K562 (cell line): ENCODE measurements at regions not wholly inside any gene's neighbourhood (a gene's known extent, or its start where the extent isn't known, plus 50 kb on each side); places are given as distances from the start of the nearest gene placed in this dataset.

Source experiments
- ATAC-seq: fragments of 200-7000 bp; cut with Tn5 transposase; 3 replicates; pipeline ENCODE4 v1.9.1; 2020; ENCODE audit warnings: moderate library complexity
- BruUV-seq: library from RNA; stranded (reverse); fragments of 400-500 nt; replicated peaks from 2 replicates; lab custom pipeline; 2021; lab: Mats Ljungman, UMichigan
- CTCF ChIA-PET: fragments of 300-600 bp; formaldehyde crosslinking; extraction: SDS; loops from one replicate; lab custom pipeline; 2021; ENCODE audit warnings: low intra/inter-chr PET ratio; lab: Yijun Ruan, JAX
- POLR2A ChIA-PET: fragments of 300-600, 350-650 bp; sonication (Branson Sonifier 250); formaldehyde crosslinking; extraction: SDS; loops from one replicate; lab custom pipeline; 2021; ENCODE audit warnings: antibody characterized with exemption, inconsistent platforms; lab: Yijun Ruan, JAX
- DNase-seq, 4 experiments: peaks; one replicate each; pipeline versions ENCODE4 v3.0.0 to v3.0.0-alpha.2; 2011 to 2018; ENCODE audit warnings: low spot score in 3 of 4, mixed read lengths in 3 of 4; ENCODE audit errors: extremely low read depth in 1 of 4
- FAIRE-seq: peaks from 2 replicates; lab custom pipeline; 2011; peaks lifted over from hg19 to GRCh38; lab: Jason Lieb, UNC
- H2AFZ ChIP-seq: 2 replicates; pipeline ENCODE4 v1.6.0; 2011; ENCODE audit warnings: low read depth, low read length, control low read depth, inconsistent platforms
- H3K27ac ChIP-seq: fragments of 200-600 bp; 3 replicates; pipeline ENCODE4 v1.8.0; 2011; ENCODE audit warnings: low read depth, mild to moderate bottlenecking, control low read depth, inconsistent platforms, low read length, moderate library complexity, mixed read lengths; ENCODE audit errors: extremely low read depth
- H3K27me3 ChIP-seq, 2 experiments: fragments of 300-600 bp in 1 of 2; 2 replicates in 1 of 2; 3 replicates in 1 of 2; pipeline versions ENCODE4 v1.6.0 to v1.8.0; 2011; ENCODE audit warnings: inconsistent platforms in 2 of 2, low read length in 2 of 2, mild to moderate bottlenecking in 1 of 2, mixed read lengths in 1 of 2, moderate library complexity in 1 of 2; ENCODE audit not compliant: control insufficient read depth in 2 of 2, insufficient read depth in 2 of 2
- H3K36me3 ChIP-seq: fragments of 300-600 bp; 3 replicates; pipeline ENCODE4 v1.8.0; 2011; ENCODE audit warnings: mild to moderate bottlenecking, low read length, inconsistent platforms; ENCODE audit not compliant: control insufficient read depth, insufficient read depth
- H3K4me1 ChIP-seq, 2 experiments: fragments of 200-600 bp in 1 of 2; replicated peaks in 1 of 2; 2 replicates in 1 of 2; 3 replicates in 1 of 2; pipeline versions ENCODE4 v1.5.1 to v1.8.0; 2011; ENCODE audit warnings: inconsistent platforms in 2 of 2, low read length in 2 of 2, mild to moderate bottlenecking in 1 of 2, mixed read lengths in 1 of 2, moderate library complexity in 1 of 2; ENCODE audit not compliant: control insufficient read depth in 2 of 2, insufficient read depth in 2 of 2
- H3K4me2 ChIP-seq: 2 replicates; pipeline ENCODE4 v1.6.1; 2011; ENCODE audit warnings: low read length, control low read depth, inconsistent platforms, mixed read lengths; ENCODE audit not compliant: insufficient read depth
- H3K4me3 ChIP-seq: fragments of 200-600 bp; sonication (generic), shearing (Covaris generic); 2 replicates; pipeline ENCODE4 v1.5.1; 2016; ENCODE audit warnings: control low read depth, inconsistent platforms
- H3K79me2 ChIP-seq: fragments of 200-600 bp; 3 replicates; pipeline ENCODE4 v1.8.0; 2011; ENCODE audit warnings: low read length, inconsistent platforms; ENCODE audit not compliant: control insufficient read depth, insufficient read depth
- H3K9ac ChIP-seq, 2 experiments: 2 replicates each; pipeline versions ENCODE4 v1.6.0 to v1.6.1; 2011; ENCODE audit warnings: low read depth in 2 of 2, low read length in 2 of 2, control low read depth in 1 of 2, inconsistent platforms in 1 of 2, mild to moderate bottlenecking in 1 of 2, mixed read lengths in 1 of 2; ENCODE audit not compliant: insufficient read depth in 1 of 2
- H3K9me1 ChIP-seq: one replicate; pipeline ENCODE4 v1.6.0; 2011; ENCODE audit warnings: inconsistent platforms, mild to moderate bottlenecking, low read length, moderate library complexity; ENCODE audit not compliant: control insufficient read depth, insufficient read depth
- H3K9me3 ChIP-seq: replicated peaks from 2 replicates; pipeline ENCODE4 v1.5.1; 2011; ENCODE audit warnings: low read depth, low read length, inconsistent platforms; ENCODE audit not compliant: control insufficient read depth, insufficient read depth
- H4K20me1 ChIP-seq: replicated peaks from 2 replicates; pipeline ENCODE4 v1.6.1; 2011; ENCODE audit warnings: low read length, inconsistent platforms, mixed read lengths; ENCODE audit not compliant: control insufficient read depth, insufficient read depth
- ATF3 ChIP-seq, 2 experiments: fragments of 450-650 bp in 1 of 2; sonication (generic) in 1 of 2; formaldehyde crosslinking in 1 of 2; IDR thresholded peaks in 1 of 2; conservative IDR thresholded peaks in 1 of 2; 2 replicates each; pipeline versions ENCODE4 v1.6.1 to v1.8.1; 2016 to 2023; ENCODE audit warnings: mild to moderate bottlenecking in 2 of 2, moderate library complexity in 2 of 2, inconsistent platforms in 1 of 2, missing genetic modification reagents in 1 of 2
- CGGBP1 ChIP-seq: fragments of 250-450 bp; sonication (Bioruptor Pico); IDR thresholded peaks from 2 replicates; pipeline ENCODE4 v1.9.0; 2021; ENCODE audit warnings: mild to moderate bottlenecking
- CREBBP ChIP-seq: IDR thresholded peaks from one replicate; pipeline ENCODE4 v1.6.1; 2012; ENCODE audit warnings: low read depth, mild to moderate bottlenecking, control low read depth, inconsistent platforms, low read length
- EGR1 ChIP-seq: fragments of 450-650 bp; conservative IDR thresholded peaks from 2 replicates; pipeline ENCODE4 v1.6.1; 2017; ENCODE audit warnings: mild to moderate bottlenecking
- JUND ChIP-seq, 2 experiments: IDR thresholded peaks; 2 replicates in 1 of 2; 3 replicates in 1 of 2; pipeline ENCODE4 v1.6.1; 2011; ENCODE audit warnings: borderline replicate concordance in 2 of 2, low read depth in 2 of 2, low read length in 2 of 2, improper control_type of control experiment in 1 of 2, missing biosample characterization in 1 of 2, missing genetic modification characterization in 1 of 2, missing genetic modification reagents in 1 of 2
- MTA3 ChIP-seq: fragments of 450-650 bp; formaldehyde crosslinking; IDR thresholded peaks from 2 replicates; pipeline ENCODE4 v1.6.1; 2017; ENCODE audit warnings: mild to moderate bottlenecking, borderline replicate concordance
- NCOA4 ChIP-seq: fragments of 450-650 bp; IDR thresholded peaks from 2 replicates; pipeline ENCODE4 v1.6.1; 2018; ENCODE audit warnings: mild to moderate bottlenecking; ENCODE audit not compliant: partially characterized antibody
- NFE2 ChIP-seq: IDR thresholded peaks from 2 replicates; pipeline ENCODE4 v1.6.1; 2014; ENCODE audit warnings: antibody characterized with exemption, low read depth
- PATZ1 ChIP-seq: fragments of 250-450 bp; sonication (Bioruptor Pico); IDR thresholded peaks from 2 replicates; pipeline ENCODE4 v1.5.0; 2020; ENCODE audit warnings: mild to moderate bottlenecking, borderline replicate concordance
- PML ChIP-seq: IDR thresholded peaks from 2 replicates; pipeline ENCODE4 v1.6.1; 2012; ENCODE audit warnings: low read length, inconsistent platforms
- POLR2AphosphoS2 ChIP-seq: IDR thresholded peaks from 2 replicates; pipeline ENCODE4 v1.6.1; 2012; ENCODE audit warnings: low read length, improper control_type of control experiment
- PTBP1 ChIP-seq: fragments of 200-400 bp; formaldehyde crosslinking; IDR thresholded peaks from 2 replicates; pipeline ENCODE4 v1.6.1; 2017; ENCODE audit warnings: low read depth, low read length
- RAD21 ChIP-seq, 2 experiments: fragments of 250-450 bp in 1 of 2; fragments of 450-650 bp in 1 of 2; sonication (Bioruptor Pico) in 1 of 2; formaldehyde crosslinking in 1 of 2; IDR thresholded peaks in 1 of 2; conservative IDR thresholded peaks in 1 of 2; 2 replicates each; pipeline versions ENCODE4 v1.4.0 to v1.8.0; 2020 to 2022; ENCODE audit warnings: mild to moderate bottlenecking in 2 of 2, moderate library complexity in 1 of 2
- SMAD2 ChIP-seq: fragments of 150-350 bp; IDR thresholded peaks from 2 replicates; pipeline ENCODE4 v1.6.1; 2014; ENCODE audit warnings: low read depth, mild to moderate bottlenecking, low read length
- SP1 ChIP-seq: sonication (generic); formaldehyde crosslinking; IDR thresholded peaks from 2 replicates; pipeline ENCODE4 v1.8.1; 2022; ENCODE audit warnings: mild to moderate bottlenecking, missing genetic modification reagents
- THAP7 ChIP-seq: fragments of 250-450 bp; sonication (Bioruptor Pico); IDR thresholded peaks from 2 replicates; pipeline ENCODE4 v1.5.0; 2021
- ZNF134 ChIP-seq: fragments of 250-450 bp; sonication (Bioruptor Pico); conservative IDR thresholded peaks from 2 replicates; pipeline ENCODE4 v1.4.0; 2020
- ZNF263 ChIP-seq: sonication (generic); formaldehyde crosslinking; IDR thresholded peaks from 2 replicates; pipeline ENCODE4 v1.8.0; 2022; ENCODE audit warnings: mild to moderate bottlenecking, missing genetic modification reagents, borderline replicate concordance
- WGBS: fragments of 100-300 bp; shearing (Covaris generic); methylation state at CpG from one replicate; pipeline ENCODE4 v1.1.6; 2016; ENCODE audit warnings: low coverage, mixed read lengths; ENCODE audit not compliant: insufficient coverage; ENCODE audit errors: missing lambda C conversion rate; 5-methylcytosine and 5-hydroxymethylcytosine counted together
- in situ Hi-C: fragments of 300-500 bp; cut with MboI; formaldehyde crosslinking; loops from 4 replicates; pipeline ENCODE4 v1.15.0; 2018; ENCODE audit warnings: inconsistent platforms, mixed read lengths
- intact Hi-C: fragments of 100-400 bp; cut with micrococcal nuclease; formaldehyde crosslinking; loops from 2 replicates; pipeline ENCODE4 v1.14.2; 2022

- intact Hi-C loops (no loop called here), in situ Hi-C loops (no loop called here)
- Histone ChIP-seq H3K27me3 (peaks cover 15 to 26% of the 10 kb centered on the region in 2 experiments; a peak in 4 of 5 replicates), H3K27ac (no peak overlapping the region), H3K4me2 (peak overlapping the region; percentile 79; the same call in 1 of the 2 replicates), H3K36me3 (no peaks in the 10 kb centered on the region), H3K9me3 (no peaks in the 10 kb centered on the region), H3K9ac (peak overlapping the region in 1 of 2 experiments; percentile 74; a peak in 2 of 4 replicates), H2AFZ (peak overlapping the region; percentile 95), H3K79me2 (no peaks in the 10 kb centered on the region; the same call in 2 of the 3 replicates), H3K4me1 (peaks cover 28 to 50% of the 10 kb centered on the region in 2 experiments), H4K20me1 (0 out of 2 replicates have a peak, but pooled peaks cover 9% of the 10 kb centered on the region), H3K4me3 (no peak overlapping the region), H3K9me1 (peaks cover 5% of the 10 kb centered on the region)
- ChIA-PET POLR2A (interaction anchor here (0.7 to 1.4 kb wide), 6 partner anchors 9 to 898 kb away, joined by 3 to 4 read pairs (median 3); partner anchors contain the start of gene CXXC5), CTCF (interaction anchor here (1.3 kb wide), 1 partner anchor 20 kb away, joined by 3 read pairs; no protein-coding TSS in a partner anchor)
- DNase-seq = peak; percentile 73 to 76 (median 74)
- BruUV-seq = no TSS peak
- ATAC-seq = peak; percentile 16
- WGBS = 20% methylated on average over 14 of the region's 17 CpGs
- peak; percentile 70 for FAIRE-seq
- TF ChIP-seq NFE2 (peak; percentile 24; the same call in 1 of the 2 replicates), NCOA4 (no peak), ATF3 (IDR thresholded peaks at IDR 0.05) (no peak; the same call in 1 of the 2 replicates), ATF3 (CRISPR knock-in tag; conservative IDR thresholded peaks at IDR 0.05) (no peak), CREBBP (no peak), SMAD2 (no peak), SP1 (0 out of 2 replicates have a peak, but pooled peaks have one; percentile 22), EGR1 (peak; percentile 63), PML (no peak), MTA3 (no peak), THAP7 (CRISPR knock-in tag) (no peak), PATZ1 (CRISPR knock-in tag) (no peak), POLR2AphosphoS2 (no peak), JUND (IDR thresholded peaks at IDR 0.05; ENCODE audit: borderline replicate concordance, low read depth, low read length) (no peak), JUND (tag; IDR thresholded peaks at IDR 0.05; ENCODE audit: borderline replicate concordance, low read depth, low read length) (no peak), PTBP1 (no peak), ZNF263 (no peak), ZNF134 (CRISPR knock-in tag) (no peak), CGGBP1 (no peak), RAD21 (CRISPR knock-in tag; conservative IDR thresholded peaks at IDR 0.05 in 1 of 2, IDR thresholded peaks at IDR 0.05 in 1 of 2) (no peak)
Observed at GRCh38 chr5:139745132-139745799, 50.3 kb upstream of the PSD2 start.
